COLO668 (cell line): ENCODE measurements at regions not wholly inside any gene's neighbourhood (a gene's known extent, or its start where the extent isn't known, plus 50 kb on each side); places are given as distances from the start of the nearest gene placed in this dataset.

Experiments
- DNase-seq: peaks from one replicate; lab custom pipeline; 2025; ENCODE audit not compliant: unreplicated experiment; lab: John Stamatoyannopoulos, UW

DNA sequence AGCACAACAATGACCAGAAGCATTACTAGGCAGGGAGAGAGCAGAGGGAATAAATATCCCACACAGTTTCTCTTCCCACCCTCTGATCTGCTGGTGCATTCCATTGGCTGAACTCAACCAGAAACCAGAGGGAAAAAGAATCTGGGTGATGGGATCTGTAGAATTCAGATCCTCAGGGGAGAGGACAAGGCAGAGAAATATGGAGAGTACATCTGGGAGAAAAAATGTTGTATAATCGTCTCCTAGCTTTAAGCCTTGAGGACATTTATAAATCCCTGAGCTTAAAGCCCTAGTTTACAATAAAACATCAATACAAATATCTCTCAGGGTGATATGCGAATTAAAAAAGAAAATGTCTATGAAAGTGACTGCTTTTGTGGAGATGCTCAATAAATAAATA, 368.1 kb upstream of the MAD2L1 start:
- no peak for DNase-seq

DNA sequence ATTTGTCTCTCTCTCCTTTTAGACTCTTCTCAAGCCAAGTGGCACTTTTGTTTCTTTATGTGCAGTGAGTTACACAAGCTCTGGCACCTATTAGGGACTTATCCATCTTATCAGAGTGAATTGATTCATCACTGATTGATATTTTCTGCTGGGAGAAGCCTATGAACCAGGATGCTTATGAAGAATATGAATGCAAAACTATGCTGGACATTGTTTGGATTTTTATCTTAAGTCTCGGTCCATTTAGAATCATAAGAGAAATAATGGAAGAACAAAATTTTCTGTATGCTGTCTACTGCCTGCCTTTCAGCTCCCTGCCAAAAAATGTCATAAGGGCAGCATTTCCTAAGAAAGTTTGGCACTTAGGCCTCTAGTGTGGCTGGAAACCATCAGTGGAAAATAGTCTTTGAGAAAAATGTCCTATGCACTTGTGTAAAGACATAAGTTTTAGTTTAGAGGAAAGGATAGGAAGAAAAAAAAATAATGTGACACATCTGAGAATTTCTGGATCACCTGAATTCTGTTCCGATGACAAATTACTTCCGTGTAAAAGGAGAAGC, 365.7 kb upstream of the MAD2L1 start:
- DNase-seq = no peak

DNA sequence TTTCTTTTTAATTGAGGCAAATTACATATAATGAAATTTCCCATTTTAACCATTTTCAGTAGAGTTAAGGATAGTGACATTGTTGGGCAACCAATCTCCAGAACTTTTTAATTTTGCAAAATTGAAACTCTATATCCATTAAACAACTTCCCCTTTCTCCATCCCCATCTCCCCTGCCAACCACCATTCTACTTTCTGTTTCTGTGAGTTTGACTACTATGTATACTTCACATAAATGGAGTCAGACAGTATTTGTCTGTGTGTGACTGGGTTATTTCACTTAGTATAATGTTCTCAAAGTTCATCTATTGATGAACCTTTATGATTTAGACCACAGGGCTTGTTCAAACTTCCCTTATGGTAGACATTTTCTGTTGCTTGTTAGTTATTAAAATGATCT, 364.5 kb upstream of the MAD2L1 start:
- no peak for DNase-seq

DNA sequence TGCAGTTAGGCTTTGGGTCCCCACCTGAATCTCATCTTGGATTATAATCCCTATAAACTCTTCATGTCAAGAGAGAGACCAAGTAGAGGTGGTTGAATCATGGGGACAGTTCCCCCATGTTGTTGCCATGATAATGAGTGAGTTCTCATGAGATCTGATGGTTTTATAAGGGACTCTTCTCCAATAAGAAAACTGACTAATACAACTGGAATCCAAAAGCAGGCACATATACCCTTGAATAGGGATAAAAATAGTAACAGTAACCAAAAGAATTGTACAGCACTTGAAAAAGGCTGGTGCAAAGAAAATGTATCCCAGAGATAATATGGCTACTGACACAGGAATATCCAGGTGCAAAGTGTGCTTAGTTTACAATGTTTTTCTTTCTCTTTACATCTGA, 351.5 kb upstream of the MAD2L1 start:
- no peak for DNase-seq

DNA sequence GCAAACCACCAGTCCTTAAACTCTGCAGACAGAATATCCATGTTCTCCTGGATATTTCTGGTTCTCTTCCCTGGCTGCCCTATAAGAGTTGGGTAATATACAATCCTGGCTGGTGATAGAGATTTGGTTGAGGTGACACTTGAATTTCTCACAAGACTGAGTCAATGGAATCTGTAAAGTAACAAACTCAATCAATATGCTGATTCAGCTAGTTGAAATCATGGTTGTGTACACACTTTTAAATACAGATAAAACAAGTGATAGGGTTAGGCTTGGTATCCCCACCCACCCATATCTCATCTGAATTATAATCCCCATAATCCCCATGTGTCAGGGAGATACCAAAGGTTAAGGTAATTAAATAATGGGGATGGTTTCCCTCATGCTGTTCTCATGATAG, 349.2 kb upstream of the MAD2L1 start:
- DNase-seq = no peak

DNA sequence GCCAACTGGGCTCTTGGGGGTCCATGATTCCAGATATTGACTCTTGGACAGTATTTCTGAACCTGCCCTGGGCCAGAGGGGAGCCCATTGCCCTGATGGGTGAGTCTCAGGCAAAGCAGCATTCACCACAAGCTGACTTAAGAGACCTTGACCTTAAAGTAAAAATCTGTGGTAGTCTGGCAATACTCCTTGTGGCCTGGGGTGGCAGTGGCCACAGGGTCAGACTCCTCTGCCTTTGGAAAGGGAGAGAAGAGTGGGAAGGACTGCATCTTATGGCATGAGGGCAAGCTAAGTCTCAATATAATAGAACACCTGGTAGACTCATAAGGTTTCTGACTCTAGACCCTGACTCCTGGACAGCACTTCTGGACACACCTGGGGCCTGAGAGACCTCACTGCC, 340.3 kb upstream of the MAD2L1 start:
- no peak for DNase-seq

DNA sequence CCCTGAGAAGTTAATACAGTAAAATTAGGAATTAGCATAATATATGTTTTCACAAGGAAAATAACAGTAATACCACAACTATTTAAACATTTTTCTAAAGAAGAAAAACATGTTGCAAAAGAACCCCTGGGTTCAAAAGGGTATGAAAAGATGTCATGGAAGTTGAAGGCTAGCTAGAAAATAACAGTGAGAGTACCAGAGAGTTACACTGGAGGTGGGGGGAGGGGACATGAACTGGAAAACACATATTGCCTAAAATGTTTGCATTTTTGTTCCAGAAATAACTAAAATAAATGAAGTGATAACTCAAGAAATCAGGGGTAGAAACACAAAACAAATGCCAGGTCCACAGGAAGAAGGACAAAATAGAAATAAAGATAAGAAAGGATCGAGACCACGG, 336.6 kb upstream of the MAD2L1 start:
- DNase-seq = no peak

DNA sequence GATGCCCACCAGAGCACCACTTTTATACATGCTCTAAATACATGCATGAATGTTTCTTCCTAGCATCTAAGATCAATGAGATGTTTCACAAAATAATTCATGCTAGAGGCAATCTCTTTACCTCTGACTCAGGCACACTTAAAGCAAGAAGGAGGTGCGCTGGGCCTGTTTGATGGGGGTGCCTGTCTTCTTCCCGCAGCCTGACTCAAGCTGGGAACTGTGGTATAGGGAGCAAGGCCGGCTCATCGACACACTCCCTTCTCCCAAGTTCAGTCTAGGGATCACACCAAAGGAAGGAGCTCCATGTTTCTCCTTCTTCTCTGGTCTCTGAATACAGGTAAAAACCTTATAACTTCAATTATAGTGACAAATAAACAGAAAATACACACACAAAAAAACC, 333.8 kb upstream of the MAD2L1 start:
- DNase-seq = no peak

DNA sequence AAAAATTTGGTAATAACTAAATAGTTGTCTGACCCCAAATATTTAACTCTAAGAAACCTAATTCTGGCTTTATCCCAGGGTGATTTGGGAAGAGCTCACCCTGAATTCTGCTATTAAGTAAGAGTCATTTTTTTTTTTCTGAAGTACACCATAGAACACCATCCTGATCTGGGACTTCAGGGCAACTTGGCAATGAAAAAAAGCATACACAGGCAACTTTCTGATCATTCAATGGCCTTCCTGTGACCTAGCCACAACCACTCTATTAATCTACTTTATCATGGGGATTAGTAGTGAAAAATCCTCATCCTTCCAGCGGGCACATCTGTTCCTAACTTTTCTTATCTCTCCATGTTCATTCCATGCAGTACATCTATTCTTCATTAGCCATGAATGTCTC, 333.2 kb upstream of the MAD2L1 start:
- no peak for DNase-seq

DNA sequence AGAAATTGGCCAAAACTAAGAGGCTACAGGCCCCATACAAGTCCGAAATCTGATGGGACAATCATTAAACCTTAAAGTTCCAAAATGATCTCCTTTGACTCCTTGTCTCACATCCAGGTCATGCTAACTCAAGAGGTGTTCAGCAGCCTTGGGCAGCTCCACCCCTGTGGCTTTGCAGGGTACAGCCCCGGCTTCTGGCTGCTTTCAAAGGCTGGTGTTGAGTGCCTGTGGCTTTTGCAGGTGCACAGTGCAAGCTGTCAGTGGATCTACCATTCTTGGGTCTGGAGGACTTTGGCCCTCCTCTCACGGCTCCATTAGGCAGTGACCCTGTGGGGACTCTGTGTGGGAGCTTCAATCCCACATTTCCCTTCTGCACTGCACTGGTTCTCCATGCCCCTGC, 329.1 kb upstream of the MAD2L1 start:
- no peak for DNase-seq

DNA sequence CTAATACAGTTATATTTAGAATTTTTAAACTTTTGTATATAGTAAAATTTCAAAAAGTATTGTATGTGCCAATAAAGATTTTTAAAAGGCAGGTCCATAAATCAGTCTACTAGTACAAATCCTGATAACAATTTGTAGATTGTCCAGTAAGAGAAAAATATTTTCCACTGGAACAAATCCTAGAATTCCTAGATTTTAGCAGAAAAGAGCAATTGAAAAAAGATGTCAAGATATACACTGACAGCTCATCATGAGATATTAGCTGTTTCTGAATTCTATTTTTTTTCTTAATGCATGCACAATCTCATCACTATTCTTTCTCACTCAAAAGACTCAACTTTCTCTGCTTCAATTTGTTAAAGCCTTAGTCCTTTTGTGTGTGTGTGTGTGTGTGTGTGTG, 289.2 kb upstream of the MAD2L1 start:
- DNase-seq = no peak

DNA sequence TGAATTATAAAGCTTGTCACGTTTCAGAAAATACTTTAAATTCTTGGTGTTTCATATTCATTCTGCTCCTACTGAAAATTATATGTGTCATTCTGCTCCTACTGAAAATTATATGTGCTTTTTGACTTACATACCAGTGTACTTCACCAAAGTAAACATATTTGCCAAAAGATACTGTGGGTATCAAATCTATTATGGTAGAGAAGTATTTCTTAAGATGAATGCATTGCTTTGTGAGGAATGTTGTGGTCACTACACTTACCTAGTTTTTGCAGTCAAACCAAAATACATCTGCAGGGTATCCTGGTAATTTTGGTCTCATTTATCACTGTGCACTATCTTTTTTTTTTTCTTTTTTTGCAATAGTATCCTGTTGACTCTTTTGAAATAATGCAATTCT, 287.7 kb upstream of the MAD2L1 start:
- DNase-seq = no peak

DNA sequence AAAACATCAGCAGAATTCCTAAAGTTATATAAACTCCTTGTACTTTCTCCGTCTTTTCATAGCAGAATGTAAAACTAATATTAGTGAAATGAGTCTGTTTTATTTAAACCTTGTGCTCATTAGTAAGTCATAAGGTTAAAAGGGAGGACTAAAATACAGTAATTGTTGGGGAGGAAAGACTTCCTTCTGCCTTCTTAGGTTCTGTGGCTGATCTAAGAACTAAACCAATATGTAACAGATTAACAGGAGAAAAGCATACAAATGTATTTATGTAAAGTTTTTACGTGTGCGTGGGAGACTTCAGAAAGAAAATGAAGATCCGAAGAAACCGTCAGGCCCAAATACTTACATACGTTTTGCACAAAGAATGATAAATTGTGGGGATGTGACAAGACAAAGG, 286.6 kb upstream of the MAD2L1 start:
- DNase-seq = no peak

DNA sequence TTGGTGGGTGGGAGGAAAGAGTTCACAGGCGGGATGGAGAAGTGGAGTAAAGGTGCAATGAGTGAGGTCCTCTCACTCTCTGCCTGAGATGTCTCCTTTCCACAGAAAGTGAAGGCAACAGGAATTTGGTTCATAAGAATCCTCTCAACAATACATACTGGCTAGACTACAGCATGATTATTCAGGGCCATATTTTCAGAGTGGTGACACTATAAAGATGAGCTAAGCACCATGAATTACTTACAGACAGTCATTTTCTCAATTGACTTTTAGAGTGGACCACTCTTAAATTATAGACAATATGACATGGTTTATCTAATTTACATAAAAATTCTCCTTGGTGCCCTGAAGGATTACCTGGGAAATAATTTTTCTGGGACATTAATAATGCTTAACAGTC, 286.1 kb upstream of the MAD2L1 start:
- no peak for DNase-seq

DNA sequence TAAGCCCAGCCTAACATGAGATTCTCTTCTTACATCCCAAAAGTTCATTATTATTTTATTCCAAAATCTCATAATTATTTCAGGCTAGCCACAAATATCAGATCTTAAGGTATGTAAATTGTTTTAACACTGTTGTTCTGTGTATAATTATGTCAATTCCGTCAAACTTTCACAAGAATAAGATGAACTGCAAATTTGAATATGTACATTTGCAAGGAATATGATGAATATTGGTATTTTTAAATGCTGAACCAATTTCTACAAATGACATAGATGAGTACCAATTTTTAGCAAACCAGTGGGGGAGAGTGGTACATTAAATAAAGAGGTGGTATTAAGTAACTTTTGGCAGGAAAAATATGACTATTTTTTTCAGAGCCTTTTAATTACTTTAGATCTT, 282.3 kb upstream of the MAD2L1 start:
- DNase-seq = no peak

DNA sequence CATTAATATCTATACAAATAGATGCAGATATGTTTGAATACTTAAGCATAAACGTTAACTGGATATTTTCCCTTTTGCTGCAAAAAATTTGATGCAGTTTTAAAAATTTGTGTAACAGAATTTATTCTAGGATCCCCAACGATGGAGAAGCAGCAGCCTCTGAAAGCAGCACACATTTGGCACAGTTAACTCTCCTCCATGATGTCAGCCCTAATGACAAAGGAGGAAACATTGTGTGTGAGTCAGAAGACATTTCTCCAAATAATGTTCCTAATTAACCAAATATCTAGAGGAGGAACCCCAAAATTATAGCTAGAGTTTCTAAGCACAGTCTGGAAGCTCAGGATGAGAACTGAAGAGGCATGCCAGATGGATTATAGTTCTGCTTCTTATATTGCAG, 281.9 kb upstream of the MAD2L1 start:
- no peak for DNase-seq

DNA sequence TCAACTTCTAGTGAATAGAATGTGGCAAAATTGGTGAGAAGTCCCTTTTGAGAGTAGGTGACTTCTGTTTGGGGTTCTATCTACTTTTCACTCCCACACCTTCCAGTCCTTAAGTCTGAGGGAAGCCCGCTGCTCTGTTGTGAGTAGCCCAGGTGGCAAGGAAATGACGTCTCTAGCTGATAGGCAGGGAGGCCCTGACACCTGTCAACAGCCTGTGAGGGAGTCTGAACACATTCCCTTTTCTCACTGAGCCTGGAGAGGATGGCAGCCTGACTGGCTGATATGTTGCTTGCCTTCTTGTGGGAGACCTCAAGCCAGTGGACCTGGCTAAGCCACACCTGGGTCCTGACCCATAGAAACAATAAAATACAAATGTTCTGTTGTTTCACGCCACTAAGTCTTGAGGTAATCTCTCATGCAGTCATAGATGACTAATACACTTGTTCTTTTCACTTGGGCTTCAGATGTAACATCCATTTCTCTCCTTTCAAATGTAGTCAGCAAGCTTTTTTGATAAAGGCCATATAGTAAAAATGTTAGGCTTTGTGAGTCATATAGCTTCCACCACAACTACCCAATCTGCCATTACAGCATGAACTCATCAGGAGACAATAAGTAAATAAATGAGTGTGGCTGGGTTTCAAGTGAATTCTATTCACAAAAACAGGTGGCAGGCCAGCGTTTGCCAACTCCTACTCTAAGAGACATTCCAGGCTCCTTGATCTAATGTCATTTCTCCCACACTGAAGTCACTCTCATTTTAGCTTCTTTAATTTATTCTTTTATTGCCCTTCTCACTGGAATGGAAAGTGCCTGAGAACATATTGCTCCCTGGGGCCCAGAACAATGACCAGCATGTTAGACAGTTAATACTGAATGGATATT, 265.1 kb upstream of the MAD2L1 start:
- DNase-seq = peak; percentile 44

DNA sequence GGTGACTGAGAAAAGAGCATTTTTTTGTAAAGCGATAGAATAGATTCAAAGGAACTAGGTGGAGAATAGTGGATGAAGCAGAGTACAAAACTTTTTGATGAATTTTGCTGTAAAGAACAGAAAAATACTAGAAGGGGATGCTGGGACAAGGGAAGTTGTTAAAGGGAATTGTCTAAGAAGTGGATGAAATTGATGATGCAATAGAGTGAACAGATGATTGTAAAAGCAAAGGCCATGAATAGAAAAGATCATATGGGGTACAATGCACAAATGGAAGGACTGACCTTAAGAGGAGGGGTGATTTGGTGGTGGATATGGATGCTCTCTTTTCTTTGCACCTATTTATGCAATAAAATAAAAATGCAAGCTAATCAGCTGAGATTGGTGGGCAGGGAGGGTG, 262.7 kb upstream of the MAD2L1 start:
- no peak for DNase-seq

DNA sequence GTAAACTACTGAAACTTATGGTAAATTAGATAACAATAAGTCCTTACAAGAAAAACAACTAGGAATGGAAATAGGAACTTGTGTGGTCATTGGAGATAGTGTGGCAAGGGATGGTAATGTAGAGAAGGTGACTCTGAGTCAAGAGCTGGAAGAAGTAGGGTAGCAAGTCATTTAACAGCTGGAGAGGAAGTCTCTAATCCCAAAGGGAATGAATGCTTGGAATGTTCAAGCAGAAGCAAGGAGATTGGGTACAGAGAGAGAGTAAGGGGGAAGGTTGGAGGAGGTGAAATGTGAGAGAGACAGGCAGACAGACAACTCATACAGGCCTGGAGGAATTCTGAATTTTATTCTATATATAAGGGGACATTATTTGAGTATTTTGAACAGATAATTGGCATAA, 260.6 kb upstream of the MAD2L1 start:
- no peak for DNase-seq

DNA sequence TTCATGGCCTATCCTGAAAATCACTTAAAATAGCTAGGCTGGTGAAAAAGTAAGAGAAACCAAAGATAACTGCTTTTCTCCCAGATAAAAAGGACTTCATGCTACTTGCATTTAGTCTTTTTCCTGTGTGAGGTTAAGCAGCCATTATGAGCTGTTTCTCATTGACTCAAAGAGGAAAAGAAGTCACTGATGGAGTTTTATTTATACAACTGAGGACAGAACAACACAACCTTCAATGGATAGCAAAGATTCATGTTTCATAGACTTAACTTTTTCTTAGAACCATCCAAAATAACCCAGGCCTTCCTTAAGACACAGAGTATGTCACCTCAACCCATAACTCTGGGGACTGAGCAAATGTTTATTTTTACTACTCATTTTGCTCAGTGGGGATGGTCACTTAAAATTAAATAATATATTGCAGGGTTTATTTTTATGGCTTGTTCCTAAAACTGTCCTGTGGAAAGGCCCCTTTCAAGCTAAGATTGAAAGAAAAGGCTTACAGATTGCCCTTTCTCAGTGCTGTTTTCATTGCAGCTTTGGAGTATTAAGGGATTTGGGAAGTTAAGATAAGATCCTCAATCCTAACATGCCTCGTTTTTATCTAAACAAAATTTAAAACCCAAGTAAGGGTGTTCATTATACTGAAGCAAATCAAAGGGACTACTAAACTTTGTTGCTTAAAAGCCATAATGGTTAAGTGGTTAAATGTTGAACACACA, 252.6 kb upstream of the MAD2L1 start:
- no peak for DNase-seq

DNA sequence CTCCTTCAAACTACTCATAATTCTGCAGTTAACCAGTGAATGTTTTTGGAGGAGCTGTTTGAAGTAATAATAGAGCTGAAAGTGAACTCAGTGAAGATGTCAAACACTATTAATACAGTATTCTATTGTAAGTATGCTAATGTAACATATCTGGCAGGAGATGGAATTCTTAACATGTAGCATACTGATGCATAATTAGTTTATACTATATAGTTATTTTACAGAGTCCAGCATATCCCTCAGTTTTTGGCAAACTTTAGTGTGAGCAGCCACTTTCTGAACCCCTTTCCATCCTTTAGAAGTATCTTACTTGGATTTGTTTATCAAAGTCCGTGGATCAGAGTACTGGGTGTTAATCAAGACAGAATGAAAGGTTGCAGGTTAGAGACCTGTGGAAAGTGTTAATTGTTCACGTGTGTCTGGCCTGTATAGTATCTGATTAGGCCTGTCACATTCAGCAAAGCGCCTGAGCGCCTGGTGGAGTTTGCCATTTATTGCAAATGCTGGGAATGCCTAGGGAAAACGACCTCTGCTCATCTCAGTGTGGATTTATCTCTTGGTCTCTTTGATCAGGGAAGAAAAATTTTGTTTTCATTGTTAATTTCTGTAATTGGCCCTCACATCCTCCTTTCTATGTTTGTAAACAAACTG, 251.7 kb upstream of the MAD2L1 start:
- DNase-seq = no peak

DNA sequence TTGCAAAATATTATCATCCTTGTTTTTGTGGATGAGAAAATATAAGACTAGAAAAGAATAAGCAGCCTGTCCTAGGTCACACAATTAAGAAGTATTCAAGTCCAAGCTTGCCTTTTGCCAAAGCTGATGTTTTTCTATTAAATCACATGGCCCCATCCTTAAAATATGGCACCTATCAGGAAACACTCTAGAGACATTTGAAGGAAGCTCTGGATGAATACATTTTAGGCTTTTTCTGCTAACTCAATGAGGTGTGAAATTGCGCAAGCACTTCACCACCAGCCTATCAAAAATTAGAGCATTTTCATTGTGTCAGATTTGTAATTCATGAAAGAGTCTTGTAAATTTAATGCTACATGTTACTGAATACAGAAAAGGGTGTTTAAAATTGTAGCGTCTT, 251.1 kb upstream of the MAD2L1 start:
- no peak for DNase-seq
